ENCODE measurements at regions not wholly inside any gene's neighbourhood (a gene's known extent, or its start where the extent isn't known, plus 50 kb on each side); places are given as distances from the start of the nearest gene placed in this dataset.
"Not testable (repeated sequence)": the region's sequence is repeated elsewhere in the genome, so short reads cannot be mapped to it uniquely, and the experiment has no call there.

GRCh38 chr6:66127061-66127460, 420.0 kb upstream of the EYS start:
- no peak for DNase-seq (ENCODE audit: low spot score)
- TF ChIP-seq, protein P1, sequence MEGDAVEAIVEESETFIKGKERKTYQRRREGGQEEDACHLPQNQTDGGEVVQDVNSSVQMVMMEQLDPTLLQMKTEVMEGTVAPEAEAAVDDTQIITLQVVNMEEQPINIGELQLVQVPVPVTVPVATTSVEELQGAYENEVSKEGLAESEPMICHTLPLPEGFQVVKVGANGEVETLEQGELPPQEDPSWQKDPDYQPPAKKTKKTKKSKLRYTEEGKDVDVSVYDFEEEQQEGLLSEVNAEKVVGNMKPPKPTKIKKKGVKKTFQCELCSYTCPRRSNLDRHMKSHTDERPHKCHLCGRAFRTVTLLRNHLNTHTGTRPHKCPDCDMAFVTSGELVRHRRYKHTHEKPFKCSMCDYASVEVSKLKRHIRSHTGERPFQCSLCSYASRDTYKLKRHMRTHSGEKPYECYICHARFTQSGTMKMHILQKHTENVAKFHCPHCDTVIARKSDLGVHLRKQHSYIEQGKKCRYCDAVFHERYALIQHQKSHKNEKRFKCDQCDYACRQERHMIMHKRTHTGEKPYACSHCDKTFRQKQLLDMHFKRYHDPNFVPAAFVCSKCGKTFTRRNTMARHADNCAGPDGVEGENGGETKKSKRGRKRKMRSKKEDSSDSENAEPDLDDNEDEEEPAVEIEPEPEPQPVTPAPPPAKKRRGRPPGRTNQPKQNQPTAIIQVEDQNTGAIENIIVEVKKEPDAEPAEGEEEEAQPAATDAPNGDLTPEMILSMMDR (IDR thresholded peaks at IDR 0.05; ENCODE audit: extremely low read depth, missing control alignments) = no peak

DNA sequence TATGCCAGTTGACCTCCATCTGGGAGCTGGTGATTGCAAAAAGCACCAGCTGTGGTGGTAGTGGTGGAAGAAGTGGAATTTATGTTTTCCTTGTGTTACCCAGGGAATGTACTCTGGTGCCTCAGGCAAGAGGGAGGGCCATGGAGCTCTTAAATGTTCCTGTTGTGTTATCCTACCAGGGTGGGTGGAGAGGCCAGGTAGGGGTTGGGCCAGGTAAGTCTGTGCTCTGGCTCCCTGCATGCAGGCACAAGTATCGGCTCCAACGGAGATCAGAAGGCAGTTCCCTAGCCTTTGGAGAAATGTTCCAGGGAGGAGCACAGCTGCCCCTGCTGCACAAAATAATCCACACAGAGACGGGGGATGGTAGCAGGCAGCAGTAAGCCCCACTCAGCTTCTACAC, 419.3 kb upstream of the EYS start:
- TF ChIP-seq, protein P1 (IDR thresholded peaks at IDR 0.05; ENCODE audit: extremely low read depth, missing control alignments) = no peak
- no peak for DNase-seq (ENCODE audit: low spot score)

DNA sequence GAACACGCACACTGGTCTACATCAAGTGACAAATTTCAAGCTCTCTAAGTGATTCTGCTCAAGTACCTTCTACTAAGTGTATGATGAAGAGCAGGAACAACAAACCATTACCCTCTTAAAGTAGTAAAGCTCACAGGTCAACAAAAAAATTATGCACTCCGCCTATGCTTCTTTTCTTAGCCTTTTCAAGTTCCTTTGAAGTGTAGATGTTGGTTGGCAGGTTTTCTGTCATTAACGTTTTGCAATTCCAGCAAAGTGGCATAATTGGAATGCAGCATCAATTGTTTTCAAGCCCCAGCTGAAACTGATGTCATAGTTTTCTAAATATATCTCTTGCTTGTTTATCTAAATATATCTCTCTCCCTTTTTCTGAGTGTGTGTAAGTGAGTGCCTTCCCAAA, 396.9 kb upstream of the EYS start:
- DNase-seq (ENCODE audit: low spot score) = no peak
- TF ChIP-seq, protein P1 (IDR thresholded peaks at IDR 0.05; ENCODE audit: extremely low read depth, missing control alignments) = no peak

DNA sequence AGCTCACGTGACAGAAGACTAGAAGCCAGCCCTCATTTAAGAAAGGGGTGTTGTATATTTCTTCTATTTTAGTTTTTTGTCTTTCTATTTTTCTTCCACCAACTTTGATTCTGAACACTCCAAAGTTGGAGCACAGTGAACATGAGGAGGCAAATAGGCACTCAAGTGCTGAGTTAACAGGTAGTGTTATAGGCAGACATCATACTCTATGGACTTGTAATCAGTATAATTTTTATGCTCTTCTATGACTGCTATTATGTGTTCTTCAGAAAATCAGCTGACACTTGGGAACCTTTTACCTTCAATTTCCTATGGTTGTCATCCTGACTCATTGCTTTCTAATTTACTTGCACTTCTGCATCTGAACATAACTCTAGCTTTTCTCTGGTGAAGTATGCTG, 396.3 kb upstream of the EYS start:
- TF ChIP-seq, protein P1 (IDR thresholded peaks at IDR 0.05; ENCODE audit: extremely low read depth, missing control alignments) = no peak
- no peak for DNase-seq (ENCODE audit: low spot score)

DNA sequence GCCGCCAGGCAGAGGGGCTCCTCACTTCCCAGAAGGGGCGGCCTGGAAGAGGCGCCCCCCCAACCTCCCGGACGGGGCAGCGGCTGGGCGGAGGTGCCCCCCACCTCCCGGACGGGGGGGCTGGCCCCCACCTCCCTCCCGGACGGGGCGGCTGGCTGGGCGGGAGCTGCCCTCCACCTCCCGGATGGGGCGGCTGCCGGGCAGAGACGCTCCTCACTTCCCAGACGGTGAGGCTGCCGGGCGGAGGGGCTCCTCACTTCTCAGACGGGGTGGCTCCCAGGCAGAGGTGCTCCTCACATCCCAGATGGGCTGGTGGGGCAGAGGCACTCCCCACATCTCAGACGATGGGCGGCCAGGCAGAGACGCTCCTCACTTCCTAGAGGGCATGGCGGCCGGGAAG, 389.7 kb upstream of the EYS start:
- DNase-seq (ENCODE audit: low spot score) = no peak
- TF ChIP-seq, protein P1 (IDR thresholded peaks at IDR 0.05; ENCODE audit: extremely low read depth, missing control alignments) = no peak

GRCh38 chr6:66094615-66095014, 387.6 kb upstream of the EYS start:
- DNase-seq (ENCODE audit: low spot score) = no peak
- TF ChIP-seq, protein P1 (IDR thresholded peaks at IDR 0.05; ENCODE audit: extremely low read depth, missing control alignments) = no peak

DNA sequence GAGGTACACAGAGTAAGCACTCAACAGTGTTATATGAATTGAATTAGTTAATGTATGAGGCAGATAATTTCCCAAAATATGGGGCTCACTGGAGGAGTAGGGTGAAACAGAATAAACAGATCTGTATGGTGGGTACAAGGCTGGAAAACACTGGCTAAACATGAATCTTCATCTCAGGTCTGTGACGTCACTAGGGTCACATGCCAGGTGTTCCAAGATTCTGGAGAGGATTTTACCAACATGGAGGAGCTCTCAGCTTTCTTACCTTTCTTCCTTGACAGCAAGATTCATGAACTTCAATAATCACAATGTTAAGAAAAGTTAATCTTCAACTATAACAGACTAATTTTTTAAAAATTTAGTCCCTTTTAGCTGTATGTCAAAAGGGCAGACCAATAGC, 385.3 kb upstream of the EYS start:
- not testable (repeated sequence) for DNase-seq (ENCODE audit: low spot score)

DNA sequence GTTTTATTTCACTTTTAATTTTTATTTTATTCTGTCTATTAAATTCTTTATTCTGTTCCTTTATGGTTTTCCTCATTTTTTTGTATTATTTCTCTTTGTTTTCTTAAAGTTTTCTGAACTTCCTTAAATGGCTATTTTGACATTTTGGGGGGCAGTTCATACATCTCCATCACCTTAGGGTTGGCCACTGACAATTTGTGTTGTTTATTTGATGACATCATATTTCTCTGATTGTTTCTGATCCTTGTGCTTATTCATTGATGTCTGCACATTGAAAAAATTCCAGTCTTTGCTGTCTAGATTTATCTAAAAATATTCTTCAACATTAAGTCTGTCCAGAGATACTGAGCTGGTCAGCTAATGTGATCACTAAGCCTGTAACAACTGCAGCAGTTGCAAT, 379.5 kb upstream of the EYS start:
- TF ChIP-seq, protein P1 (IDR thresholded peaks at IDR 0.05; ENCODE audit: extremely low read depth, missing control alignments) = no peak
- no peak for DNase-seq (ENCODE audit: low spot score)

Data from GM20000 (cell line).